CD4-positive, alpha-beta T cell treated with Interleukin-12 subunit alpha and Interleukin-12 subunit beta, for 1 hour (primary cell): ENCODE measurements at regions not wholly inside any gene's neighbourhood (a gene's known extent, or its start where the extent isn't known, plus 50 kb on each side); places are given as distances from the start of the nearest gene placed in this dataset.

Experiments
- DNase-seq: peaks from one replicate; pipeline ENCODE4 v3.0.0-alpha.2; 2020

DNA sequence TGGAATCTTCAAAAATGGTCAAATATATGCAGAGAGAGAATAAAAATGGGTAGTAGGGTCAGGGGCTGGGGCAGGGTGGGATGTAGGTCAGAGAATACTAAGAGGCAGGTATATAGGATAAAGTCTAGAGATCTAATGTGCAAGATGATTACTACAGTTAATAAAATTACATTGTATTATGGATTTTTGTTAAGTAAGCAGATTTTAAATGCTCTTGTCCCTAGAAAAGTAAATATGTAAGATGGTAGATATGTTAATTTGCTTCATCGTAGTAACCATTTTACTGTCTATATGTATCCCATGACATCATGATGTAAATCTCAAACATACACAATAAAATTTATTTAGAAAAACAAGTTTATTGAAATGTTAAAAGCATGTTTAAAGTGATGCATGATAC is 1051.4 kb downstream of the AGBL1 start:
- no peak for DNase-seq

DNA sequence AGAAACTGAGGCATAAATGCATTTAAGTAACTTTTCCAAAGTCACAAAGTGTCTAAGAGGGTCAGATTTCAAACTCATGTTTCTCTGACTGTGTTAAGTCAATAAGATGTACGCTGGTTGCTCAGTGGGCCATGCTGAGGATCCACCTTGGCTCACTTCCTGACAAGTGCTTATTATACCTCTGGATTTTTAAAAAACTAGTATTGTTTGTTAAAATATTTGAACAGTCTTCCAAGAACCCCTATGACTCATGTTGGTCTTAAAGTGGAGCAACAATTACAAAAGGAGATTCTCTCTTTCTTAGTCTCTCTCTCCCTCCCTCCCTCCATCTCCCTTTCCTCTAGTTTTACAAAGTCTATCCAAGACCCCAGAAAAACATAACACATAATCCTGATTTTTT is 1050.2 kb downstream of the AGBL1 start:
- DNase-seq, result no peak

- no peak for DNase-seq
Measured at GRCh38 chr15:87123676-87124382, 1044.2 kb downstream of the AGBL1 start.

DNA sequence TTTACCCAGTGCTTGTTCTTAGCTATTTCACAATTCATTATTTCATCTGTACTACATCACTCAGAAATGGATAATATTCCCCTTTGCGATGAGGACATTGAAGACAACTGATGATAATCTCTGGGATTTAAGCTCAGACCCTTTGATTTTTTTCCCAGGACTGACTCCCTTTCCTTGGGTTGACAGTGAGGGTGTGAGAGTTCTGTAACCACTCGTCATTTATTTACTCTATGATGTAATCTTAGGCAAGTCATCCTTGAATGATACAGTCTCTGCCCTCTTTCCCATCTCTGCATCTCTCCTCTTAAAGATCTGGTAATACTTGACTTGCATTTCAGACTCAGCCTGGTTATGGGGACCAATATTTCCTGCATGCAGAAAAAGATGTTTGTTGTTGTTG is 1041.7 kb downstream of the AGBL1 start:
- DNase-seq, result no peak

- DNase-seq, result no peak
Measured at GRCh38 chr15:87120555-87120954, 1040.9 kb downstream of the AGBL1 start.

DNA sequence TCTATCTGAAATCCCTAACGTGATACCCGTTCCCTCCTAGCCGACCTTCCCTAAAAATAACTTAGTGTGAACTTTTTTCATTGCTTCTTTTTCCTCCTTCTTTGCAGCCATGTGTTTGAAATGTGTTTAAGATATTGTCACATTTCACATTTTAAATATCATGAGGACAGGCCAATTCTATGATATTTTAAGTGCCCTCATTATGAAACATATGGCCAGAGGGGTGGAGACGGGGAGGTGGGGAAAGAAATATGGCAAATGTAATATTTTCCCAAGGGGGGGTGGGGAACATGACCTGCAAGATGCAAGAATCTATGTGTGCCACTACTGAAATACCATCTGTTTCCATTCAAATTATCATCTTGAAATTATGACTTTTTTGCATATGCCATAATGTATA is 1039.2 kb downstream of the AGBL1 start:
- DNase-seq, result no peak

DNA sequence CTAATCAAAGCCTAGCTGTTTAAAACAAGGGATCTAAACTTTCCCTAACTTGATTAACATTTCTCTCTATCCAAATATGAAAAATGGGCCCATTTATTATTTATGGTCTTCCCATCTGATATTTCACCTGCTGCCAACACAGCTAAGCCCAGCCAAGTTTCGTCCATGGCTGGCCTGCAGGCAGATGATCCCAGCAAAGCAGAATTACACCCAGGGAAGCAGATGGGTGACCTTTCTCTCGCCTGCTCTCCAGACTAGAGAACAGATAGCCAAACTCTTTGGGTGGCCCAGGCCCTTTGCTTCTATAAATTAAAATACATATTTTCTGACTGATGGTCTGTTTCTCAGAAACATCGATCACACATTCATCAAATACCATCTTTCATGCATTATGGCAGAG is 1038.8 kb downstream of the AGBL1 start:
- DNase-seq, result no peak

DNA sequence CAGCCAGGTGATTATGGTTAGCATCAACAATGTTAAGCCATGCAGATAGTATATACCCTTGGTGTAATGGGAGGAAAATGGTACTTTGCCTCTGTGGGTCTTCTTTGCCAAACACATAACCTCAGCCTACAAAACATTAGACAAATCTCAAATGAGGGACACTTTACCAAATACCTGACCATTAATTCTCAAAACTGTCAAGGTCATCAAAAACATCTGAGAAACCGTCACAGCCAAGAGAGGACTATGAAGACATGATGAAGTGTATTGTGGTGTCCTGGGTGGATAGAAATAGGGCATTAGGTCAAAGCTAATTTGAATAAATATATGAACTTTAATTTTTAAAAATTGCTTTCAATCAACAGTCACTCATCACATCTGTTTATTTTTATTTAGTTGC is 1036.1 kb downstream of the AGBL1 start:
- no peak for DNase-seq

DNA sequence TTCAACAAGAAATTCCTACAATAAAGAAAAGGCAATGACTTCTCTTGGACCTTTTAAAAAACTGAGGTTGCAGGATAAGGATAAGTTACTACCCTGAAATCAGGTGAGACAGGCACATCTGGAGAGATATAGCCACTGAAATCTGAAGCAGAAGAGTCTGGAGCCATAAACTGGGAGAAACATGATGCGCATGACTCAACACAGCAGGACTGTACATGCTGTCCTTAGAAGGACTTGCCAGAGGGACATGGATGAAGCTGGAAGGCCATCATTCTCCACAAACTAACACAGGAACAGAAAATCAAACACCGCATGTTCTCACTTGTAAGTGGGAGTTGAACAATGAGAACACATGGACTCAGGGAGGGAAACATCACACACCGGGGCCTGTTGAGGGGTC is 1020.2 kb downstream of the AGBL1 start:
- DNase-seq, result no peak

DNA sequence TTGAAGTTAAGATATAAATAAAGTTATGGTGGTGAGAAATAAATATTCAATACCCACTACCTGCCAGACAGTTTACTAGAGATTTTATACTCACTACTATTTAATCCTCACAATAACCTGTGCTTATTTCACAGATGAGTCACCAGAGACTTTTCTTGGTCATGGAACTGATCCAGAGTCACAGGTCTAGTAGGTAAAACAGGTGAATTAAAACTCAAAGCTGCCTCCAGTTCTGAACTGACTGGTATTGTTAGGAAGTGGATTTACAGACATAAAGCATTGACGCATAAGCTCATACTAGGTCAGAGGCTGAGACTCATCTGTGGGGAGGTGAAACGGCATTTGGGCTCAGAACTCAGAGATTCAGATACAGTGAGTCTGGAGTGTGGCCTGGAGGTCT is 1009.9 kb downstream of the AGBL1 start:
- DNase-seq, result no peak

- DNase-seq, result no peak
Measured at GRCh38 chr15:87083201-87083600, 1003.5 kb downstream of the AGBL1 start.

GRCh38 chr15:87082581-87082980 is 1002.9 kb downstream of the AGBL1 start:
- no peak for DNase-seq

GRCh38 chr15:87080547-87080946 is 1000.9 kb downstream of the AGBL1 start:
- DNase-seq, result no peak
